Osteoblast (primary cell): ENCODE measurements at regions not wholly inside any gene's neighbourhood (a gene's known extent, or its start where the extent isn't known, plus 50 kb on each side); places are given as distances from the start of the nearest gene placed in this dataset.

Experiments
- DNase-seq: peaks from one replicate; pipeline ENCODE4 v3.0.0; 2011; ENCODE audit warnings: low spot score, mixed read lengths; ENCODE audit not compliant: insufficient read length; ENCODE audit errors: missing footprints
- H2AFZ ChIP-seq: 2 replicates; pipeline ENCODE4 v1.6.0; 2011; ENCODE audit warnings: mild to moderate bottlenecking, low read length
- H3K27ac ChIP-seq: 2 replicates; pipeline ENCODE4 v1.5.1; 2011; ENCODE audit warnings: mild to moderate bottlenecking, low read depth, low read length, moderate library complexity
- H3K27me3 ChIP-seq: 2 replicates; pipeline ENCODE4 v1.6.0; 2012; ENCODE audit warnings: mild to moderate bottlenecking, control low read depth, inconsistent platforms, low read length, moderate library complexity; ENCODE audit not compliant: insufficient read depth
- H3K36me3 ChIP-seq: 2 replicates; pipeline ENCODE4 v1.5.1; 2011; ENCODE audit warnings: mild to moderate bottlenecking, low read length, control low read depth, moderate library complexity; ENCODE audit not compliant: insufficient read depth
- H3K4me1 ChIP-seq: 2 replicates; pipeline ENCODE4 v1.5.1; 2011; ENCODE audit warnings: mild to moderate bottlenecking, low read length, control low read depth, moderate library complexity; ENCODE audit not compliant: insufficient read depth
- H3K4me2 ChIP-seq: 2 replicates; pipeline ENCODE4 v1.6.0; 2011; ENCODE audit warnings: mild to moderate bottlenecking, low read length; ENCODE audit not compliant: insufficient read depth
- H3K4me3 ChIP-seq: fragments of 200-600 bp; sonication (generic); 3 replicates; pipeline ENCODE4 v1.5.1; 2012; ENCODE audit warnings: mild to moderate bottlenecking, low read length, inconsistent platforms; ENCODE audit not compliant: insufficient read depth
- H3K79me2 ChIP-seq: 2 replicates; pipeline ENCODE4 v1.6.0; 2012; ENCODE audit warnings: mild to moderate bottlenecking, low read length, control low read depth, inconsistent platforms; ENCODE audit not compliant: insufficient read depth
- H3K9me3 ChIP-seq: 2 replicates; pipeline ENCODE4 v1.5.1; 2011; ENCODE audit warnings: low read depth, low read length, control low read depth
- H4K20me1 ChIP-seq: 2 replicates; pipeline ENCODE4 v1.6.0; 2012; ENCODE audit warnings: mild to moderate bottlenecking, low read length, control low read depth; ENCODE audit not compliant: insufficient read depth
- TF ChIP-seq, protein P1 (sequence below): IDR thresholded peaks from 2 replicates; pipeline ENCODE4 v1.5.1; 2011; ENCODE audit warnings: mild to moderate bottlenecking, low read depth, low read length, moderate library complexity; ENCODE audit errors: extremely low read depth

DNA sequence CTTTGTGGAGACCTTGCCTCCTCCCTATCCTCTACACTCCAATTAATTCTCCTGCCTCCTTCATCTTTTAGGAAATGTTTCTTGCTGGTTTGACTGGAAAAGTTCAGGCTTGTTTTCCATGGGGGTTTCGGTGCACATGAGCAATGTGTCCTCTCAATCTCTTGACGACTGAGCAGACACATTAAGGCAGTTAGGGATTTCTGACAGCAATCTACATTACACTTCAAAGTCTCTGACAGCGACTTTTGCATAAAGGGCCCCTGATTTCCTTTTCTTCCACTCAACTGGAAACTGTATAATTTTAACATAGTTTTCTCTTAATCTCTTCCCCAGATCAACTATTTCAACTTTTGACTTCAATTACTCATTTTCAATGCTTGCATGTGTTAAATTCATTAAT, 394.0 kb downstream of the MEIS1 start:
- no peaks in the 10 kb centered on the region for H3K27me3 ChIP-seq
- TF ChIP-seq, protein P1, sequence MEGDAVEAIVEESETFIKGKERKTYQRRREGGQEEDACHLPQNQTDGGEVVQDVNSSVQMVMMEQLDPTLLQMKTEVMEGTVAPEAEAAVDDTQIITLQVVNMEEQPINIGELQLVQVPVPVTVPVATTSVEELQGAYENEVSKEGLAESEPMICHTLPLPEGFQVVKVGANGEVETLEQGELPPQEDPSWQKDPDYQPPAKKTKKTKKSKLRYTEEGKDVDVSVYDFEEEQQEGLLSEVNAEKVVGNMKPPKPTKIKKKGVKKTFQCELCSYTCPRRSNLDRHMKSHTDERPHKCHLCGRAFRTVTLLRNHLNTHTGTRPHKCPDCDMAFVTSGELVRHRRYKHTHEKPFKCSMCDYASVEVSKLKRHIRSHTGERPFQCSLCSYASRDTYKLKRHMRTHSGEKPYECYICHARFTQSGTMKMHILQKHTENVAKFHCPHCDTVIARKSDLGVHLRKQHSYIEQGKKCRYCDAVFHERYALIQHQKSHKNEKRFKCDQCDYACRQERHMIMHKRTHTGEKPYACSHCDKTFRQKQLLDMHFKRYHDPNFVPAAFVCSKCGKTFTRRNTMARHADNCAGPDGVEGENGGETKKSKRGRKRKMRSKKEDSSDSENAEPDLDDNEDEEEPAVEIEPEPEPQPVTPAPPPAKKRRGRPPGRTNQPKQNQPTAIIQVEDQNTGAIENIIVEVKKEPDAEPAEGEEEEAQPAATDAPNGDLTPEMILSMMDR: no peak
- H3K27ac ChIP-seq: no peak overlapping the region
- H3K4me3 ChIP-seq: no peak overlapping the region
- H4K20me1 ChIP-seq: no peaks in the 10 kb centered on the region
- no peak for DNase-seq
- no peaks in the 10 kb centered on the region for H3K4me1 ChIP-seq
- H3K79me2 ChIP-seq: no peaks in the 10 kb centered on the region
- H2AFZ ChIP-seq: no peak overlapping the region
- H3K9me3 ChIP-seq: no peaks in the 10 kb centered on the region
- H3K4me2 ChIP-seq: no peak overlapping the region
- H3K36me3 ChIP-seq: no peaks in the 10 kb centered on the region

DNA sequence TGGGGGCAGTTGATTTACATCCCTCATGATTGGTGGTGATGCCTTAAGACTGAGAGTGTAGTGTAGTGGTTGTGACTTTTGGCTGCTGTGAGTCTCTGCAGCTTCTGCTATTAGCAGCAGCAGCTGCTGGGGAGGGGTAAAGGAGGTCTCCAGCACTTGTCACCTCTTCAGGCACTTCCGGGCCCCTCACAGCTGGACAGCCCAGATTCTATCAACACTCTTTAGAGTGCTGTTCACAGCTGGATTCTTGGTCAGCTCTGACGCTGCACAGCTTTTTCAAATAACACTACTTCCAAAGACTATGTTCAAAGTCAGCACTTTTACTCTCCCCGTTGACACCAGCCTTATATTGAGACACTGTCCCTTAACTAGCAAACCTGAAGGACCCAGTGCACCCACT, 396.0 kb downstream of the MEIS1 start:
- Histone ChIP-seq H3K4me2 (no peak overlapping the region), H3K4me1 (no peaks in the 10 kb centered on the region), H3K79me2 (no peaks in the 10 kb centered on the region), H3K9me3 (no peaks in the 10 kb centered on the region), H2AFZ (no peak overlapping the region), H3K27ac (no peak overlapping the region), H3K4me3 (no peak overlapping the region), H3K36me3 (no peaks in the 10 kb centered on the region), H4K20me1 (no peaks in the 10 kb centered on the region), H3K27me3 (no peaks in the 10 kb centered on the region)
- TF ChIP-seq, protein P1: no peak
- no peak for DNase-seq

DNA sequence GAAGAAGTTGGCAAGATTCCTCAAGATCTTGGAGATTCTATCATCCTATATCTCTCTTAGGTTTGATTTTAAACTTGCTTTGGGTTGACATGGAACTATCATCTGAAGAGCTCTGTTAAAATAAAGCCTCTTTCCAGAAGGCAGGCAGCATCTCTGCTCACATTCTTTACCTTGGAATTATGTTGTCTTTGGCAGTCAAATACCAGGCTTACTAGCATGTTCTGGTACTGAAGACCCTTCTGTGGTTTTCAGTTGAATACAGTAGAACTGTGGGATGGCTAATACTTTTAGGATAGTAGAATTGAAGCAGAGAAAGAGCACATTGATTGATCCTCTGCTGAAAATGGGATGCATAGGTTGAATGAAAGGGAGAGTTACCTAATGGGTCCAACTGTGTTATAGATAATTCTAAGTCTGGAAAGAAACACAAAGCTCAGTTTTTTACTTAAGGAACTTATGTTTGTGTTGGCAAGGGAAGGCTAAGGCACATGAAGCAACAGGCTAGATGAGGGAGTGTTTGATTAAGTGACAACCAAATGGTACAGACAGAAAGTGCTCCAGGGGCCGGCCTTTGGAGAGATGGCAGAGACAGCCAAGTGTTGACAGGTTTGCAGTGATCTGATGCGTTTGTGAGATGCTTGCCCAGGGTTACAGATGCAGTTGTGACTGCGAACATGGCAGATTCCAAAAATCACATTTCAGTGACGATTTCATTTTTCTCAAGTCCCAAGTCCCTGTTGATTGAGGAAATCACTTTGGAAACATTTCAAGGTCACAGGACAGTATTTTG, 397.9 kb downstream of the MEIS1 start:
- H3K4me2 ChIP-seq: no peak overlapping the region
- H3K4me1 ChIP-seq: no peaks in the 10 kb centered on the region
- peak; percentile 58 for DNase-seq
- no peaks in the 10 kb centered on the region for H3K9me3 ChIP-seq
- no peak overlapping the region for H3K27ac ChIP-seq
- no peak overlapping the region for H3K4me3 ChIP-seq
- no peaks in the 10 kb centered on the region for H3K27me3 ChIP-seq
- H3K79me2 ChIP-seq: no peaks in the 10 kb centered on the region
- no peaks in the 10 kb centered on the region for H3K36me3 ChIP-seq
- H2AFZ ChIP-seq: no peak overlapping the region
- TF ChIP-seq, protein P1: no peak
- H4K20me1 ChIP-seq: no peaks in the 10 kb centered on the region

DNA sequence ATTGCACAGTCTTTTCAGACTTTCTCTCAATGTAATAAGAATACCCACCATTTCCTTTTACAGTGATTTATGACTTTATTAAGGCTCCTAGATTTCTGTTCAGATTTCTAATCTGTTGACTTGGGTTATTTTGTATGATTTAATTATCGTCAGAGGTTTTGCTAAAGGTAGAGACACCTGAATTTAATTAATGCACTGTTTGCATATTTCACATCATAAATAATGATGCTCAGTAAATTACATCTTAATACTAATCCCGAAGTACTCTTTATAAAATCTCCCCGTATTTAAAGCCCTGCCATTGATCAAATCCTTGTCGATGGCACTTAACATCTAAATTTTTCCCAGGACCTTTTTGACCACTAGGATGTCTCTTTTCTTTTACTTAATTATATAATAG, 399.9 kb downstream of the MEIS1 start:
- no peaks in the 10 kb centered on the region for H3K27me3 ChIP-seq
- no peak overlapping the region for H2AFZ ChIP-seq
- H4K20me1 ChIP-seq: no peaks in the 10 kb centered on the region
- H3K36me3 ChIP-seq: no peaks in the 10 kb centered on the region
- no peak overlapping the region for H3K27ac ChIP-seq
- no peak overlapping the region for H3K4me3 ChIP-seq
- TF ChIP-seq, protein P1: no peak
- no peaks in the 10 kb centered on the region for H3K9me3 ChIP-seq
- H3K79me2 ChIP-seq: no peaks in the 10 kb centered on the region
- H3K4me2 ChIP-seq: no peak overlapping the region
- H3K4me1 ChIP-seq: peaks cover 6% of the 10 kb centered on the region
- no peak for DNase-seq
